GM18517 (cell line): ENCODE measurements at regions not wholly inside any gene's neighbourhood (a gene's known extent, or its start where the extent isn't known, plus 50 kb on each side); places are given as distances from the start of the nearest gene placed in this dataset.

Source experiments
- ATAC-seq: cut with Tn5 transposase; IDR thresholded peaks from one replicate; pipeline ENCODE4 v1.9.1; 2021; ENCODE audit warnings: mild to moderate bottlenecking, moderate library complexity; ENCODE audit not compliant: unreplicated experiment

- no peak for ATAC-seq
These were observed 941.6 kb upstream of the CDH8 start for GRCh38 chr16:62977876-62978275.

GRCh38 chr16:62974424-62974823 is 938.2 kb upstream of the CDH8 start:
- ATAC-seq: no peak

GRCh38 chr16:62970851-62971250 is 934.6 kb upstream of the CDH8 start:
- no peak for ATAC-seq

GRCh38 chr16:62969711-62970318 is 933.6 kb upstream of the CDH8 start:
- ATAC-seq: no peak

- no peak for ATAC-seq
These were observed 931.4 kb upstream of the CDH8 start for GRCh38 chr16:62967611-62968010.

- no peak for ATAC-seq
These were observed 930.9 kb upstream of the CDH8 start for GRCh38 chr16:62967163-62967562.

GRCh38 chr16:62966626-62967025 is 930.4 kb upstream of the CDH8 start:
- ATAC-seq: no peak

- ATAC-seq: no peak
These were observed 929.6 kb upstream of the CDH8 start for GRCh38 chr16:62965831-62966230.

GRCh38 chr16:62963846-62964245 is 927.6 kb upstream of the CDH8 start:
- ATAC-seq: no peak

- ATAC-seq: no peak
These were observed 918.8 kb upstream of the CDH8 start for GRCh38 chr16:62955033-62955349.

- no peak for ATAC-seq
These were observed 918.1 kb upstream of the CDH8 start for GRCh38 chr16:62954144-62955032.

GRCh38 chr16:62950351-62950750 is 914.1 kb upstream of the CDH8 start:
- no peak for ATAC-seq

- ATAC-seq: no peak
These were observed 904.3 kb upstream of the CDH8 start for GRCh38 chr16:62940569-62940968.

GRCh38 chr16:62939687-62940086 is 903.4 kb upstream of the CDH8 start:
- no peak for ATAC-seq

GRCh38 chr16:62933929-62934328 is 897.7 kb upstream of the CDH8 start:
- ATAC-seq: no peak

GRCh38 chr16:62929593-62929992 is 893.4 kb upstream of the CDH8 start:
- no peak for ATAC-seq

- no peak for ATAC-seq
These were observed 890.9 kb upstream of the CDH8 start for GRCh38 chr16:62927122-62927521.

GRCh38 chr16:62926121-62926801 is 890.0 kb upstream of the CDH8 start:
- ATAC-seq: no peak

- ATAC-seq: no peak
These were observed 885.7 kb upstream of the CDH8 start for GRCh38 chr16:62921904-62922303.

GRCh38 chr16:62913924-62914323 is 877.7 kb upstream of the CDH8 start:
- no peak for ATAC-seq

- ATAC-seq: no peak
These were observed 877.1 kb upstream of the CDH8 start for GRCh38 chr16:62913333-62913732.

GRCh38 chr16:62909597-62909996 is 873.4 kb upstream of the CDH8 start:
- ATAC-seq: no peak
